Activated CD8-positive, alpha-beta T cell treated with anti-CD3 and anti-CD28 coated beads, Interleukin-2, amount 10 ng/mL, durations not matched to agents 7 days and 5 days (primary cell): ENCODE measurements at regions not wholly inside any gene's neighbourhood (a gene's known extent, or its start where the extent isn't known, plus 50 kb on each side); places are given as distances from the start of the nearest gene placed in this dataset.
"Not testable (repeated sequence)": the region's sequence is repeated elsewhere in the genome, so short reads cannot be mapped to it uniquely, and the experiment has no call there.

Experiments used
- ATAC-seq: fragments of 150-1000 bp; cut with Tn5 transposase; one replicate; pipeline ENCODE4 v1.10.0; 2021; ENCODE audit warnings: moderate library complexity
- CTCF ChIA-PET: fragments of 350-600 bp; sonication (Branson Sonifier 250); formaldehyde crosslinking; loops from one replicate; lab custom pipeline; 2021; ENCODE audit warnings: antibody characterized with exemption; lab: Charles Lee
- POLR2A ChIA-PET: fragments of 350-600 bp; sonication (Branson Sonifier 250); formaldehyde crosslinking; loops from one replicate; lab custom pipeline; 2021; ENCODE audit warnings: antibody characterized with exemption; lab: Charles Lee
- DNase-seq: peaks from one replicate; pipeline ENCODE4 v3.0.0-alpha.2; 2020
- H3K27ac Mint-ChIP-seq: one replicate; pipeline ENCODE4 v1.8.0; 2021; ENCODE audit warnings: mild to moderate bottlenecking, mixed read lengths
- H3K27me3 Mint-ChIP-seq: one replicate; pipeline ENCODE4 v1.8.0; 2021; ENCODE audit warnings: low read depth, mixed read lengths
- H3K36me3 Mint-ChIP-seq: one replicate; pipeline ENCODE4 v1.8.0; 2021; ENCODE audit warnings: low read depth, mixed read lengths
- H3K4me1 Mint-ChIP-seq: one replicate; pipeline ENCODE4 v1.8.0; 2021; ENCODE audit warnings: low read depth, mixed read lengths
- H3K4me3 Mint-ChIP-seq: one replicate; pipeline ENCODE4 v1.8.0; 2021; ENCODE audit warnings: mild to moderate bottlenecking, mixed read lengths
- H3K9me3 Mint-ChIP-seq: one replicate; pipeline ENCODE4 v1.8.0; 2022; ENCODE audit warnings: mixed read lengths; ENCODE audit not compliant: insufficient read depth

DNA sequence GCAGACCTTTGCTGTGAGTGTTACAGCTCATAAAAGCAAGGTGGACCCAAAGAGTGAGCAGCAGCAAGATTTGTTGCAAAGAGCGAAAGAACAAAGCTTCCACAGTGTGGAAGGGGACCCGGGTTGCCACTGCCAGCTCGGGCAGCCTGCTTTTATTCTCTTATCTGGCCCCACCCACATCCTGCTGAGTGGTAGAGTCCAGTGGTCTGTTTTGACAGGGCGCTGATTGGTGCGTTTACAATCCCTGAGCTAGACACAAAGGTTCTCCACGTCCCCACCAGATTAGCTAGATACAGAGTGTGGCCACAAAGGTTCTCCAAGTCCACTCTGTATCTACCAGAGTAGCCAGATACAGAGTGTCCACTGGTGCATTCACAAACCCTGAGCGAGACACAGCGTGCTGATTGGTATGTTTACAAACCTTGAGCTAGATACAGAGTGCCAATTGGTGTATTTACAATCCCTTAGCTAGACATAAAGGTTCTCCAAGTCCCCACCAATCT lies 86.2 kb upstream of the C15orf39 start:
- H3K4me3 Mint-ChIP-seq, DNase-seq, ATAC-seq, POLR2A ChIA-PET, H3K27ac Mint-ChIP-seq: not testable (repeated sequence)
- Mint-ChIP-seq H3K27me3 (peaks cover 14% of the 10 kb centered on the region), H3K36me3 (peaks cover 29% of the 10 kb centered on the region), H3K4me1 (peaks cover 22% of the 10 kb centered on the region), H3K9me3 (peaks cover 12% of the 10 kb centered on the region)
- CTCF ChIA-PET = interaction anchor here (0.9 kb wide), 1 partner anchor 86 kb away, joined by 3 read pairs; the partner anchor contains the start of gene C15orf39

DNA sequence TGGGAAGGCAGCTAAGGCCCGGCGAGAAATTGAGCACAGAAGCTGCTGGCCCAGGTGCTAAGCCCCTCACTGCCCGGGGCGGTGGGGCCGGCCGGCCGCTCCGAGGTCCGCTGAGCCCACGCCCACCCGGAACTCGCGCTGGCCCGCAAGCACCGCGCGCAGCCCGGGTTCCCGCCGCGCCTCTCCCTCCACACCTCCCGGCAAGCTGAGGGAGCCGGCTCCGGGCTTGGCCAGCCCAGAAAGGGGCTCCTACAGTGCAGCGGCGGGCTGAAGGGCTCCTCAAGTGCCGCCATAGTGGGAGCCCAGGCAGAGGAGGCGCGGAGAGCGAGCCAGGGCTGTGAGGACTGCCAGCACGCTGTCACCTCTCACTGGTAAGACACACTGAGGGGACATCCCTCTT lies 85.5 kb upstream of the C15orf39 start:
- H3K9me3 Mint-ChIP-seq = peaks cover 12% of the 10 kb centered on the region
- H3K4me1 Mint-ChIP-seq = peaks cover 17% of the 10 kb centered on the region
- H3K4me3 Mint-ChIP-seq, H3K27ac Mint-ChIP-seq, ATAC-seq, DNase-seq: not testable (repeated sequence)
- ChIA-PET POLR2A (interaction anchor here (2.0 kb wide), 1 partner anchor 8 kb away, joined by 5 read pairs; no protein-coding TSS in a partner anchor), CTCF (interaction anchor here (0.9 kb wide), 1 partner anchor 86 kb away, joined by 3 read pairs; the partner anchor contains the start of gene C15orf39)
- peaks cover 11% of the 10 kb centered on the region for H3K27me3 Mint-ChIP-seq
- peaks cover 24% of the 10 kb centered on the region for H3K36me3 Mint-ChIP-seq

DNA sequence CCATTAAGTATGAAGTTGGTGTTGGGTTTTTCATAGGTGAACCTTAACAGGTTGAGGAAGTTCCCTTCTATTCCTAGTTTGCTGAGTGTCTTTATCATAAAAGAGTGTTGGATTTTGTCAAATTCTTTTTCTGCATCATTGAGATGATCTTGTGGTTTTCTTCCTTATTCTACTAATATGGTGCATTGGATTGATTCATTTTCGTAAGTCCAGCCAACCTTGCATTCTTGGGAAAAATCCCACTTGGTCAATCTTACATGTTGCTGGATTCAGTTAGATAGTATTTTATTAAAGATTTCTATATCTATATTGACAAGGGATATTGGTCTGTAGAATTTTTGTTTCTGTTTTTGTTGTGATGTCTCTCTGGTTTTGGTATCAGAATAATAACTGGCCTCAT lies 83.7 kb upstream of the C15orf39 start:
- ATAC-seq (no peak), DNase-seq (no peak)
- Mint-ChIP-seq H3K27me3 (peaks cover 5% of the 10 kb centered on the region), H3K36me3 (peaks cover 18% of the 10 kb centered on the region), H3K27ac (no peak overlapping the region), H3K4me1 (peaks cover 10% of the 10 kb centered on the region), H3K4me3 (no peak overlapping the region), H3K9me3 (peaks cover 6% of the 10 kb centered on the region)
- POLR2A ChIA-PET = interaction anchor here (2.0 kb wide), 1 partner anchor 10 kb away, joined by 5 read pairs; no protein-coding TSS in a partner anchor
- CTCF ChIA-PET = no interaction called here

DNA sequence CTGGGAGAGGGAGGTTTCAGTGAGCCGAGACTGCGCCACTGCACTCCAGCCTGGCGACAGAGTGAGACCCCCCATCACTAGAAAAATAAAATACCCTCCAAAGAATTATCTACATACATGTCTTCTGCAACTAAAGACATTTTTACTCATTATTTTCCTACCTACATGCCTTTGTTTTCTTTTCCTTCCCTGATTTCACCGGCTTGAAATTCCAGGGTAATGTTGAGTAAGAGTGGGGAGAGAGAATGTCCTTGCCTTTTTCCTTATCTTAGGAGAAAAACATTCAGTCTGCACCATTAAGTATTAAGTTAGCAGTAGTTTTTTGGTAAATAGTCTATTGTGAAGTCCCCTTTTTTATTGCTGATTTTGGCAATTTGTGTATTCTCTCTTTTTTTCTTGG lies 82.4 kb upstream of the C15orf39 start:
- H3K9me3 Mint-ChIP-seq, ATAC-seq, H3K27me3 Mint-ChIP-seq, POLR2A ChIA-PET, CTCF ChIA-PET, H3K4me3 Mint-ChIP-seq, DNase-seq, H3K27ac Mint-ChIP-seq, H3K36me3 Mint-ChIP-seq: not testable (repeated sequence)
- H3K4me1 Mint-ChIP-seq = peaks cover 15% of the 10 kb centered on the region

DNA sequence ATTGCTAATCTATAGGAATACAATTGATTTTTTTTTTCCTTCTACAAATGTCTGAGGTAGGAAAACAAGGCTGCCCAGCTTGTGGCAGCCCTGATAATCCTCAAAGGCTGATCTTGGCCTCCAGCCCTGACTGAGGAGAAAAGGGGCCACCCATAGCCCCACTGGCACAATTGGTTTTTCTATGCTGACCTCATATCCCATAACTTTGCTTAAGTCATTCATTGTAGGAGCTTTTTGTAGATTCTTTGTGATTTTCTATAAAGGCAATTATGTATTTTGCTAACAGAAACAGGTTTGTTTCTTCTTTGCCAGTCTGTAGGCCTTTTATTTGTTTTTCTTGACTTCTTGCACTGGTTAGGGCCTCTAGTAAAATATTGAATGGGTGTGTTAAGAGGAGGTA lies 80.2 kb upstream of the C15orf39 start:
- POLR2A ChIA-PET = no interaction called here
- CTCF ChIA-PET = no interaction called here

DNA sequence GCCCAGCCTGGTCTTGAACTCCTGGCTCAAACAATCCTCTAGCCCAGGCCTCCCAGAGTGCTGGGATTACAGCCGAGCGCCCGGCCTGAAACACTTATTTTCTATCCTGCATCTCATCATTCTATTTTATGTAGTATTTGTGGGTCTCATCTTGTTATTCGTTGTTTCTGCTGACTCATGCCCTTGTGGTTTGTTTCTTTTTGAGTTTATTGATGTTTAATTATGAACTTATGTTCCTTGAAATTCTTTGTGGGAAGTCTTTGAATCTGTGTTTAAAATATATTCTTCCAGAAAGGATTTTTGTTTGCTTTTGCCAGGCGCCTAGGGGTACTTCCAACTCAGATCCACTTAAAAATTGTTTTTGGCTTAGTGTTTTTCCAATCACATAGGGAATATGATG lies 78.3 kb upstream of the C15orf39 start:
- Mint-ChIP-seq H3K27ac (no peak overlapping the region), H3K4me1 (peaks cover 28% of the 10 kb centered on the region), H3K9me3 (no peaks in the 10 kb centered on the region), H3K36me3 (no peaks in the 10 kb centered on the region), H3K4me3 (no peak overlapping the region), H3K27me3 (no peaks in the 10 kb centered on the region)
- ATAC-seq (no peak), DNase-seq (no peak)
- CTCF ChIA-PET = interaction anchor here (1.1 kb wide), 1 partner anchor 8 kb away, joined by 3 read pairs; no protein-coding TSS in a partner anchor
- POLR2A ChIA-PET = no interaction called here

More for the DNA sequence above, 80.2 kb upstream of the C15orf39 start:
- ATAC-seq = no peak
- Mint-ChIP-seq H3K9me3 (no peaks in the 10 kb centered on the region), H3K36me3 (peaks cover 3% of the 10 kb centered on the region), H3K27ac (no peak overlapping the region), H3K4me1 (peaks cover 18% of the 10 kb centered on the region), H3K27me3 (peaks cover 4% of the 10 kb centered on the region), H3K4me3 (no peak overlapping the region)
- no peak for DNase-seq

DNA sequence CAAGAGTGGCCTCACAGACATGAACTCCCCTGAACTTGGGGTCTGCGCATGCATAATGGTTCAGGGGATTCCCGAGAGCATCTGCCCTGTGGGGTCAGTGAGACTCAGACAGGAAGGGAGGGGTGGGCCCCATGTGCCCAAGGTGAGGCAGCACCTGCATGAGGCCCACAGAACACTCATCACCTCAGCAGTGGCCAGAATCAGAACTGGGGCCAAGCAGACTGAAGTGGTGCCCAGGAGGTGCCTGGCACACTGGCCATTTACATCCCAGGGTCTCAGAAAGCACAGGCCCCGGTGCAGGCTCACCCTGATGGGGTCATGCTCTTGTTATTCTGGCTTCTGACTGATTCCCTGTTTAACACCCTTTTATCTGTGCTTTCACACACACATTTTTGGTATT lies 77.4 kb upstream of the C15orf39 start:
- CTCF ChIA-PET, H3K36me3 Mint-ChIP-seq, POLR2A ChIA-PET, H3K27me3 Mint-ChIP-seq, H3K27ac Mint-ChIP-seq, DNase-seq, H3K4me3 Mint-ChIP-seq, H3K9me3 Mint-ChIP-seq, ATAC-seq: not testable (repeated sequence)
- peaks cover 36% of the 10 kb centered on the region for H3K4me1 Mint-ChIP-seq

DNA sequence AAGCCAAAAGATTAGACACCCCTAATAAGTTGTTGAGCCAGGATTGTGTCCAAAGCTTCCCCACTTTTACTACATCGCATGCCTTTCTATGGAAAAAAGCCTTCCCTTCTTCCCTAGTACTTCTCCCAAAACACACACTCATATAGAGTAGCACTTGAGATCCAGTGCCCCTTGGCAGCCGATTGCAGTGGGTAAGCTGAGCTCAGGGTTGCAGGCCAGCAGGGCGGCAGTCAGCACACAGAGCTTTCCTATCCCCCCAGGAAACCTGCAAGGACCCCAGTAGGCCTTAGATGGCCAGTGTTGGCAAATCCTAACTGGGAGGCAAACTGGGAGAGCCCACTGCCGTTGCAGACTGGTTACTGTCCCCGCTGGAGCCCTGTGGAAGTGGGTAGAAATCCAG lies 75.7 kb upstream of the C15orf39 start:
- Mint-ChIP-seq H3K27me3 (no peaks in the 10 kb centered on the region), H3K27ac (no peak overlapping the region), H3K4me1 (peaks cover 50% of the 10 kb centered on the region), H3K4me3 (no peak overlapping the region), H3K9me3 (no peaks in the 10 kb centered on the region), H3K36me3 (no peaks in the 10 kb centered on the region)
- DNase-seq (no peak), ATAC-seq (no peak)
- ChIA-PET POLR2A (no interaction called here), CTCF (interaction anchor here (0.7 to 1.4 kb wide), 3 partner anchors 43 to 102 kb away, joined by 3 to 7 read pairs (median 3); partner anchors contain the start of gene PPCDC)

DNA sequence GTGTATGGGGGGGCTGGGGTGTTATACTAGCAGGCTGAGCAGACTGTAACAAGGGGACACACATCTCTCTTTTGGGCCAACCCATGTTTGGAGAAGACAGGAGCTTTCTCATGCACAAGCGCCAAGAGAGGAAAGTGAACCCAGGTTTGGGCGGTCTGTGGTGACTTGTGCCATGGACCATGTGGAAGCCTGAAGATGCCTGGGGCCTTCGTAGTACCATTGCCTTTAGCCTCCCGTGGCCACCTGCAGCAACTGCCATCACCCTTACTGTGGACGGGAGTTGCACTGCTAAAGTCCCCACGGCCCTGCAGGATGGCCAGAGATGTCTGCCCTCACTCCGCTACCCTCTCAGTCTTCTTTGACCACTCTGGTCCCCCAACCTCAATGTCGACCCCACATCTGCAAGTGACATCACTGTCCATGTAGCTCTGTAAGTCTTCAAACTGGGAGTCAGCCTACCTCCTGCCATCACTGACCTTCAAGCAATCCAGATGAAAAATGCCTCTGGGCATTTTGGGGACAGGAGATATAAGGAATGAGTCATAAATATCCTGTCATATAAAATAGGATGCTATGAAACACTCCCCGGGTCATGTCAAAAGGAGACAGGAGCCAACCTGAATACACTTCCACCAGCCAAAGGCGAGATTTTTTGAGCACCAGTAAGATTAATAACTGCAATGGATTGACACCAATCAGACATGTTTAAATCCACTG lies 74.7 kb upstream of the C15orf39 start:
- POLR2A ChIA-PET = no interaction called here

DNA sequence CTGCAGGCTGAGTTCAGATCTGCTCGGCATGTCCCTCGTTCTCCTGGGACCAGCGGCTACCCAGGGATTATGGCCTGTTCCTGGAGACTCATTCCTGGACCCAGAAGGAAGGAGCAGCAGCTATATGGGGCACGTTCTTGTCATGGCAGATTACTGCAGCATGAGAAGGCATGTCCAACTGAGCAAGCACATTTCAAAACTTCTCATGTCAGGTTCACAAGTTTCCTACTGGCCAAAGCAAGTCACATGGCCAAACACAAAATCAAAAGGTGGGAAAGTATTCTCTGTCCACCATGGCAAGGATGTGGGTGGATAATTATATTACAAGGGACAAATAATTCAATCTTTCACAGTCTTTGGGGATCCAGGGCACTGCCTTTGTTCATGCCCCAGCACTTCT lies 71.9 kb upstream of the C15orf39 start:
- Mint-ChIP-seq H3K36me3 (no peaks in the 10 kb centered on the region), H3K27ac (peak overlapping the region; percentile 48), H3K4me3 (no peak overlapping the region), H3K27me3 (peaks cover under 1% of the 10 kb centered on the region), H3K4me1 (peaks cover 47% of the 10 kb centered on the region), H3K9me3 (no peaks in the 10 kb centered on the region)
- CTCF ChIA-PET = interaction anchor here (0.8 to 3.5 kb wide), 10 partner anchors 17 to 92 kb away, joined by 3 to 22 read pairs (median 4); partner anchors contain the start of gene C15orf39
- POLR2A ChIA-PET = interaction anchor here (0.7 to 1.5 kb wide), 7 partner anchors 21 to 371 kb away, joined by 3 to 13 read pairs (median 5); partner anchors contain the start of gene C15orf39
- ATAC-seq = no peak
- DNase-seq = no peak

More for the DNA sequence above, 74.7 kb upstream of the C15orf39 start:
- no peaks in the 10 kb centered on the region for H3K9me3 Mint-ChIP-seq
- H3K36me3 Mint-ChIP-seq = no peaks in the 10 kb centered on the region
- H3K27me3 Mint-ChIP-seq = no peaks in the 10 kb centered on the region
- CTCF ChIA-PET = interaction anchor here (1.1 kb wide), 1 partner anchor 84 kb away, joined by 3 read pairs; no protein-coding TSS in a partner anchor
- DNase-seq (no peak), ATAC-seq (no peak)
- peaks cover 58% of the 10 kb centered on the region for H3K4me1 Mint-ChIP-seq
- no peak overlapping the region for H3K4me3 Mint-ChIP-seq
- H3K27ac Mint-ChIP-seq = peak overlapping the region; percentile 15

DNA sequence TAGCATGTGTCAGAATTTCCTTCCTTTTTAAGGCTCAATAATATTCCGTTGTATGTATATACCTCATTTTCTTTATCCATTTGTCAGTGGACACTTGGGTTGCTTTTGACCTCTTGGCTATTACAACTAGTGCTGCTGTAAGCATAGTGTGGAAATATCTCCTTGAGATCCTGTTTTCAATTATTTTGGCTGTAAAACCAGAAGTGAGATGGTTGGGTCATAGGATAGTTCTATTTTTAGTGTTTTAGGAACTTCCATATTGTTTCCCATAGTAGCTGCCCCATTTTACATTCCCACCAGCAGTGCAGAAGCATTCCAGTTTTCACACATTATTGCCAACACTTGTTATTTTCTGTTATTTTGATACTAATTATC lies 70.4 kb upstream of the C15orf39 start:
- Mint-ChIP-seq H3K4me3 (peak overlapping the region; percentile 74), H3K36me3 (peaks cover 5% of the 10 kb centered on the region), H3K9me3 (no peaks in the 10 kb centered on the region), H3K27ac (peak overlapping the region; percentile 88), H3K4me1 (peaks cover 40% of the 10 kb centered on the region), H3K27me3 (peaks cover 5% of the 10 kb centered on the region)
- ChIA-PET CTCF (interaction anchor here (3.3 to 3.5 kb wide), 2 partner anchors 22 to 70 kb away, joined by 19 to 22 read pairs; partner anchors contain the start of gene C15orf39), POLR2A (interaction anchor here (0.6 to 1.4 kb wide), 7 partner anchors 23 to 88 kb away, joined by 3 to 9 read pairs (median 4); partner anchors contain the start of gene C15orf39)
- ATAC-seq (no peak), DNase-seq (no peak)

DNA sequence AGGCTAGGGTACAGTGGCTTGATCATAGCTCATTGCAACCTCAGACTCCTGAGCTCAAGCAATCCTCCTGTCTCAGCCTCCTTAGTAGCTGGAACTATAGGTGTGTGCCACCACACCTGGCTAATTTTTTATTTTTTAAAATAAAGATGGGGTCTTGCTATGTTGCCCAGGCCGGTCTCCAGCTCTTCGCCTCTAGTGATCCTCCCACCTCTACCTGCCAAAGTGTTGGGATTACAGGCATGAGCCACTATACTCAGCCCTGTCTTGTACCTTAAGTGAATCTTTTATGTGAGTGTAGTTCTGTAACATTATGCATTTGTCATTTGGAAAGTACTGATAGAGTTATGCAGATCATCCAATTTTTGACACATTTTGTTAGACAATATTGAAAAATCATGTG lies 66.9 kb upstream of the C15orf39 start:
- Mint-ChIP-seq H3K4me1 (peaks cover 20% of the 10 kb centered on the region), H3K36me3 (peaks cover 5% of the 10 kb centered on the region), H3K27ac (no peak overlapping the region), H3K4me3 (no peak overlapping the region), H3K27me3 (peaks cover 5% of the 10 kb centered on the region), H3K9me3 (no peaks in the 10 kb centered on the region)
- ATAC-seq (no peak), DNase-seq (no peak)
- ChIA-PET CTCF (interaction anchor here (0.7 kb wide), 1 partner anchor 99 kb away, joined by 3 read pairs; no protein-coding TSS in a partner anchor), POLR2A (no interaction called here)
